22Rv1 (cell line): ENCODE measurements at regions not wholly inside any gene's neighbourhood (a gene's known extent, or its start where the extent isn't known, plus 50 kb on each side); places are given as distances from the start of the nearest gene placed in this dataset.
A peak's percentile ranks its signal among the peaks of the same experiment; 100 is the strongest.
"Not testable (repeated sequence)": the region's sequence is repeated elsewhere in the genome, so short reads cannot be mapped to it uniquely, and the experiment has no call there.

Experiments
- H3K27ac ChIP-seq: fragments of 450-650 bp; 2 replicates; pipeline ENCODE4 v1.5.1; 2017
- CTCF ChIP-seq: fragments of 450-650 bp; IDR thresholded peaks from 2 replicates; pipeline ENCODE4 v1.5.1; 2017; ENCODE audit warnings: mild to moderate bottlenecking
- ZFX ChIP-seq: fragments of 450-650 bp; IDR thresholded peaks from 2 replicates; pipeline ENCODE4 v1.6.1; 2017; ENCODE audit warnings: antibody characterized with exemption, borderline replicate concordance

GRCh38 chr7:124177891-124178290 lies 145.0 kb upstream of the TMEM229A start:
- TF ChIP-seq CTCF, result no peak
- H3K27ac ChIP-seq, result no peak overlapping the region

GRCh38 chr7:124171812-124172211 lies 138.9 kb upstream of the TMEM229A start:
- not testable (repeated sequence) for H3K27ac ChIP-seq

GRCh38 chr7:124171068-124171467 lies 138.2 kb upstream of the TMEM229A start:
- H3K27ac ChIP-seq, result no peak overlapping the region

GRCh38 chr7:124168616-124169015 lies 135.7 kb upstream of the TMEM229A start:
- TF ChIP-seq ZFX, result no peak
- no peak for TF ChIP-seq CTCF
- no peak overlapping the region for H3K27ac ChIP-seq

More at GRCh38 chr7:124171068-124171467, 138.2 kb upstream of the TMEM229A start:
- TF ChIP-seq ZFX, result no peak
- peak; percentile 86 for TF ChIP-seq CTCF

GRCh38 chr7:124162667-124163066 lies 129.8 kb upstream of the TMEM229A start:
- no peak overlapping the region for H3K27ac ChIP-seq
- TF ChIP-seq ZFX, result no peak

- no peak overlapping the region for H3K27ac ChIP-seq
- TF ChIP-seq ZFX, result no peak
- TF ChIP-seq CTCF, result peak; percentile 83
These were observed 122.7 kb upstream of the TMEM229A start for GRCh38 chr7:124155432-124156022.

- no peak overlapping the region for H3K27ac ChIP-seq
- TF ChIP-seq CTCF, result peak; percentile 70
- no peak for TF ChIP-seq ZFX
These were observed 120.2 kb upstream of the TMEM229A start for GRCh38 chr7:124152859-124153692.

GRCh38 chr7:124137664-124138063 lies 104.8 kb upstream of the TMEM229A start:
- no peak for TF ChIP-seq ZFX
- TF ChIP-seq CTCF, result no peak
- no peak overlapping the region for H3K27ac ChIP-seq
